ENCODE measurements at regions not wholly inside any gene's neighbourhood (a gene's known extent, or its start where the extent isn't known, plus 50 kb on each side); places are given as distances from the start of the nearest gene placed in this dataset.

- no peak for TF ChIP-seq CTCF (conservative IDR thresholded peaks at IDR 0.05; ENCODE audit: low read depth, low read length)
- DNase-seq (ENCODE audit: low read depth): no peak
- no peak overlapping the region for H3K4me3 ChIP-seq (ENCODE audit: low read length)
Observed at GRCh38 chr2:60299179-60299578, 254.3 kb downstream of the BCL11A start.

GRCh38 chr2:60298006-60298696 lies 255.3 kb downstream of the BCL11A start:
- DNase-seq (ENCODE audit: low read depth): no peak
- H3K4me3 ChIP-seq (ENCODE audit: low read length): no peak overlapping the region
- no peak for TF ChIP-seq CTCF (conservative IDR thresholded peaks at IDR 0.05; ENCODE audit: low read depth, low read length)

GRCh38 chr2:60297296-60298005 lies 256.0 kb downstream of the BCL11A start:
- H3K4me3 ChIP-seq (ENCODE audit: low read length): no peak overlapping the region
- TF ChIP-seq CTCF (conservative IDR thresholded peaks at IDR 0.05; ENCODE audit: low read depth, low read length): no peak

GRCh38 chr2:60296219-60296955 lies 257.1 kb downstream of the BCL11A start:
- H3K4me3 ChIP-seq (ENCODE audit: low read length): no peak overlapping the region
- no peak for DNase-seq (ENCODE audit: low read depth)
- no peak for TF ChIP-seq CTCF (conservative IDR thresholded peaks at IDR 0.05; ENCODE audit: low read depth, low read length)

More at GRCh38 chr2:60297296-60298005, 256.0 kb downstream of the BCL11A start:
- DNase-seq (ENCODE audit: low read depth): no peak

- no peak for DNase-seq (ENCODE audit: low read depth)
- no peak for TF ChIP-seq CTCF (conservative IDR thresholded peaks at IDR 0.05; ENCODE audit: low read depth, low read length)
- H3K4me3 ChIP-seq (ENCODE audit: low read length): no peak overlapping the region
Observed at GRCh38 chr2:60295636-60295962, 257.9 kb downstream of the BCL11A start.

GRCh38 chr2:60294901-60295635 lies 258.4 kb downstream of the BCL11A start:
- TF ChIP-seq CTCF (conservative IDR thresholded peaks at IDR 0.05; ENCODE audit: low read depth, low read length): no peak
- no peak overlapping the region for H3K4me3 ChIP-seq (ENCODE audit: low read length)
- no peak for DNase-seq (ENCODE audit: low read depth)

Data from retinal pigment epithelial cell (primary cell).